Fibroblast of lung (primary cell): ENCODE measurements at regions not wholly inside any gene's neighbourhood (a gene's known extent, or its start where the extent isn't known, plus 50 kb on each side); places are given as distances from the start of the nearest gene placed in this dataset.

Experiments
- CTCF ChIP-seq, 2 donors: IDR thresholded peaks in 1 of 2; conservative IDR thresholded peaks in 1 of 2; 1 replicate in 1 of 2; 2 replicates in 1 of 2; pipeline ENCODE4 v1.5.1; 2011 to 2012; ENCODE audit warnings: low read length in 2 of 2, control low read depth in 1 of 2, inconsistent platforms in 1 of 2, low read depth in 1 of 2, mild to moderate bottlenecking in 1 of 2
- EZH2 ChIP-seq: IDR thresholded peaks from 2 replicates; pipeline ENCODE4 v1.5.1; 2012; ENCODE audit warnings: low read length, control low read depth, mild to moderate bottlenecking; ENCODE audit errors: missing control alignments

GRCh38 chr15:100763835-100764750, 115.5 kb upstream of the ALDH1A3 start:
- TF ChIP-seq CTCF (conservative IDR thresholded peaks at IDR 0.05 in 1 of 2, IDR thresholded peaks at IDR 0.05 in 1 of 2; ENCODE audit: low read depth in 1 of 2, low read length in 2 of 2) (no peak), EZH2 (no peak)
